Endothelial cell (in vitro differentiated cells): ENCODE measurements at regions not wholly inside any gene's neighbourhood (a gene's known extent, or its start where the extent isn't known, plus 50 kb on each side); places are given as distances from the start of the nearest gene placed in this dataset.

Experiments used
- DNase-seq: peaks from one replicate; pipeline ENCODE4 v3.0.0; 2021; ENCODE audit warnings: low spot score
- H3K27ac Mint-ChIP-seq: one replicate; pipeline ENCODE4 v1.8.0; 2021; ENCODE audit warnings: mixed read lengths, inconsistent platforms; ENCODE audit not compliant: unreplicated experiment
- H3K27me3 Mint-ChIP-seq: one replicate; pipeline ENCODE4 v1.8.0; 2021; ENCODE audit warnings: mild to moderate bottlenecking, moderate library complexity, mixed read lengths, inconsistent platforms; ENCODE audit not compliant: unreplicated experiment
- H3K36me3 Mint-ChIP-seq: one replicate; pipeline ENCODE4 v1.8.0; 2021; ENCODE audit warnings: mild to moderate bottlenecking, low read depth, mixed read lengths, inconsistent platforms; ENCODE audit not compliant: unreplicated experiment
- H3K4me1 Mint-ChIP-seq: one replicate; pipeline ENCODE4 v1.8.0; 2021; ENCODE audit warnings: mild to moderate bottlenecking, mixed read lengths, inconsistent platforms; ENCODE audit not compliant: unreplicated experiment
- H3K4me3 Mint-ChIP-seq: one replicate; pipeline ENCODE4 v1.8.0; 2021; ENCODE audit warnings: mild to moderate bottlenecking, mixed read lengths, inconsistent platforms; ENCODE audit not compliant: unreplicated experiment
- H3K9me3 Mint-ChIP-seq: one replicate; pipeline ENCODE4 v1.8.0; 2021; ENCODE audit warnings: mixed read lengths, inconsistent platforms; ENCODE audit not compliant: unreplicated experiment
- TF ChIP-seq, protein P1 (sequence below): fragments of 200-600 bp; sonication (generic); IDR thresholded peaks from one replicate; pipeline ENCODE4 v1.5.0; 2021; ENCODE audit warnings: antibody characterized with exemption; ENCODE audit not compliant: unreplicated experiment

GRCh38 chr4:189355590-189355989 is 585.1 kb upstream of the FRG1 start:
- H3K36me3 Mint-ChIP-seq: no peaks in the 10 kb centered on the region
- no peak for DNase-seq
- TF ChIP-seq, protein P1, sequence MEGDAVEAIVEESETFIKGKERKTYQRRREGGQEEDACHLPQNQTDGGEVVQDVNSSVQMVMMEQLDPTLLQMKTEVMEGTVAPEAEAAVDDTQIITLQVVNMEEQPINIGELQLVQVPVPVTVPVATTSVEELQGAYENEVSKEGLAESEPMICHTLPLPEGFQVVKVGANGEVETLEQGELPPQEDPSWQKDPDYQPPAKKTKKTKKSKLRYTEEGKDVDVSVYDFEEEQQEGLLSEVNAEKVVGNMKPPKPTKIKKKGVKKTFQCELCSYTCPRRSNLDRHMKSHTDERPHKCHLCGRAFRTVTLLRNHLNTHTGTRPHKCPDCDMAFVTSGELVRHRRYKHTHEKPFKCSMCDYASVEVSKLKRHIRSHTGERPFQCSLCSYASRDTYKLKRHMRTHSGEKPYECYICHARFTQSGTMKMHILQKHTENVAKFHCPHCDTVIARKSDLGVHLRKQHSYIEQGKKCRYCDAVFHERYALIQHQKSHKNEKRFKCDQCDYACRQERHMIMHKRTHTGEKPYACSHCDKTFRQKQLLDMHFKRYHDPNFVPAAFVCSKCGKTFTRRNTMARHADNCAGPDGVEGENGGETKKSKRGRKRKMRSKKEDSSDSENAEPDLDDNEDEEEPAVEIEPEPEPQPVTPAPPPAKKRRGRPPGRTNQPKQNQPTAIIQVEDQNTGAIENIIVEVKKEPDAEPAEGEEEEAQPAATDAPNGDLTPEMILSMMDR: no peak

GRCh38 chr4:189362364-189362763 is 578.3 kb upstream of the FRG1 start:
- H3K9me3 Mint-ChIP-seq: peaks cover 5% of the 10 kb centered on the region
- H3K4me3 Mint-ChIP-seq: no peak overlapping the region
- H3K27me3 Mint-ChIP-seq: peaks cover 3% of the 10 kb centered on the region
- no peaks in the 10 kb centered on the region for H3K36me3 Mint-ChIP-seq
- no peaks in the 10 kb centered on the region for H3K4me1 Mint-ChIP-seq
- DNase-seq: no peak
- TF ChIP-seq, protein P1: no peak
- H3K27ac Mint-ChIP-seq: no peak overlapping the region

More at GRCh38 chr4:189355590-189355989, 585.1 kb upstream of the FRG1 start:
- Mint-ChIP-seq H3K27ac (no peak overlapping the region), H3K27me3 (peaks cover 3% of the 10 kb centered on the region), H3K4me3 (no peak overlapping the region), H3K4me1 (no peaks in the 10 kb centered on the region), H3K9me3 (no peaks in the 10 kb centered on the region)

- TF ChIP-seq, protein P1: no peak
- no peaks in the 10 kb centered on the region for H3K36me3 Mint-ChIP-seq
- H3K9me3 Mint-ChIP-seq: peaks cover 5% of the 10 kb centered on the region
- no peak for DNase-seq
- H3K4me1 Mint-ChIP-seq: no peaks in the 10 kb centered on the region
- no peak overlapping the region for H3K27ac Mint-ChIP-seq
- H3K27me3 Mint-ChIP-seq: peaks cover 3% of the 10 kb centered on the region
- H3K4me3 Mint-ChIP-seq: no peak overlapping the region
Measured at GRCh38 chr4:189364032-189364449, 576.6 kb upstream of the FRG1 start.

DNA sequence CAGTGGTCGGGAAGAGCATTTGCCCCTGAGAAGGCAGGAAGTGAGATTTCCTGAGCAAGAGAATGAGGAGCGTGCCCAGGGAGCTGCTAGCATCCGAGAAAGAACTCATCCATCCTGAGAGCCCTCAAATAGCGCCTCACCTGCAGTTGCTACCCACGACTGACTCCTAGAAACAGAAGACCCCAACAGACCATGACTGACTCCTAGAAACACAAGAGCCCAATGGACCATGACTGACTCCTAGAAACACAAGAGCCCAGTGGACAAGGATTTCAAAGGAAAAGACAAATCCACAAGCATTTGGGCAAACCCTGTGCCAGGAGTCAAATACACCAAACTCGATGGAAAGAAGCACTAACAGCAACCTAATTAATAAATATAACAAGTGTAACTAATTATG is 575.2 kb upstream of the FRG1 start:
- Mint-ChIP-seq H3K9me3 (peaks cover 5% of the 10 kb centered on the region), H3K27me3 (peaks cover 3% of the 10 kb centered on the region), H3K4me1 (no peaks in the 10 kb centered on the region), H3K4me3 (no peak overlapping the region), H3K36me3 (no peaks in the 10 kb centered on the region), H3K27ac (no peak overlapping the region)
- no peak for DNase-seq
- TF ChIP-seq, protein P1: no peak

DNA sequence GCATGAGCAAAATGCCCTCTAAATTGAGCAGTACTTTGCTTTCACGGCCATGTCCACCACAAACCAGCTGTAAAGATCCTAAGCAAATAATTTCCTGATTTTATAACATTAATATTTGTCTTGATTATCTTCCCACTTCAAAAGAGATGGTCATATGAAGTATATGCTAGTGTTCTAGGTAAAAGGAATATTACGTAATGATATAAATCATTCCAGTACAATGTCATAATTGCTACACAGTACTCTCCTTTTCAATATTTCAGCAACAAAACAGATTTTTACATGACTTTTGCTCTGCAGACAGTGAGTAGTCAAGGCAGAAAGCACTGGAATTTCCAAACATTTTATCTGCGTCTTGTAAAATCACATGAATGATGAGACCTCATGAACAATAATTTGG is 572.8 kb upstream of the FRG1 start:
- Mint-ChIP-seq H3K4me1 (no peaks in the 10 kb centered on the region), H3K36me3 (no peaks in the 10 kb centered on the region), H3K27ac (no peak overlapping the region), H3K4me3 (no peak overlapping the region), H3K9me3 (peaks cover 7% of the 10 kb centered on the region), H3K27me3 (no peaks in the 10 kb centered on the region)
- no peak for DNase-seq
- TF ChIP-seq, protein P1: no peak
